Hematopoietic multipotent progenitor cell (in vitro differentiated cells): ENCODE measurements at regions not wholly inside any gene's neighbourhood (a gene's known extent, or its start where the extent isn't known, plus 50 kb on each side); places are given as distances from the start of the nearest gene placed in this dataset.
A peak's percentile ranks its signal among the peaks of the same experiment; 100 is the strongest.
"Not testable (repeated sequence)": the region's sequence is repeated elsewhere in the genome, so short reads cannot be mapped to it uniquely, and the experiment has no call there.

Experiments used
- DNase-seq, 3 donors: peaks; one replicate each; pipeline ENCODE4 v3.0.0-alpha.2; 2011 to 2015; ENCODE audit warnings: low read depth in 2 of 3, low spot score in 2 of 3

DNA sequence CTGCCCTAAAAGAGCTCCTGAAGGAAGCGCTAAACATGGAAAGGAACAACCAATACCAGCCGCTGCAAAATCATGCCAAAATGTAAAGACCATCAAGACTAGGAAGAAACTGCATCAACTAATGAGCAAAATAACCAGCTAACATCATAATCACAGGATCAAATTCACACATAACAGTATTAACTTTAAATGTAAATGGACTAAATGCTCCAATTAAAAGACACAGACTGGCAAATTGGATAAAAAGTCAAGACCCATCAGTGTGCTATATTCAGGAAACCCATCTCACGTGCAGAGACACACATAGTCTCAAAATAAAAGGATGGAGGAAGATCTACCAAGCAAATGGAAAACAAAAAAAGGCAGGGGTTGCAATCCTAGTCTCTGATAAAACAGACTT, 88.8 kb upstream of the CAV2 start:
- not testable (repeated sequence) for DNase-seq

- peak in 1 of 3 donors; percentile 28 for DNase-seq
Observed at GRCh38 chr7:116417593-116418345, 81.8 kb upstream of the CAV2 start.

- no peak for DNase-seq
Observed at GRCh38 chr7:116418524-116418923, 81.0 kb upstream of the CAV2 start.

GRCh38 chr7:116420003-116420402, 79.5 kb upstream of the CAV2 start:
- no peak for DNase-seq

DNA sequence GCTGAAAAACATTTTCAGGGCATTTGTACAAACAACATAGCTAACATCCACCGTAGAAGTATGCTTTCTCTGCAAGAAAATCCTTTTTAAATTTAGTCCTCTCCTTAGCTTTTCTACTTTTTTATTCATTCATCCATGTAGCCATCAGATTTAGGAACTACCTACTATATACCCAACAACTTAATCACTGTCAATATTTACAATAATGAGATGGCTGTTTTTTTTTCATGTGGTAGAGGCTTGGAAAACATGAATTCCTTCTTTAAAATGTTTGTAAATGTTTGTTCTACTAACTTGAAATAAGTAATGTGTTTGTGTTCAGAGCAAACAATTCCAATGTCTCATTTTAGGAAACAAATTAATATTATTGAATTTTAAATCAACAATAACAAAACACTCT, 78.2 kb upstream of the CAV2 start:
- DNase-seq = no peak

DNA sequence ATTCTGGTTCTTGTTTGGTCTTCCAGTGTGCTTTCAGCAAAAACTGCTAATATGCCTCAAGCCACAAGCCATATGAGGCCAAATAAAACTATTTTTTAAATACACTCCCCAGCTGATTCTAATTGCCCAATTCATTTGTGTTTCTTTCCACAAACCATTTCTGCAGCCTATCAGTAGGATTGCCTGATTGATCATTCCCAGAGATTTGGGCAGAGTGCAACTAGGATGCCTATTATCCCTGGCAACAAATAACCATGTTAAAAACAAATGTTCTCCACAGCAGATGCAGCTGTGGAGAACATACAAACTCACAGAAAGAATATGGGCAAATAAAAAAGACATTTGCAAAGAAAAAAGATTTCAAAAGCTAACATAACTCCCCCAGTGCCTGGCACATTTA, 76.9 kb upstream of the CAV2 start:
- no peak for DNase-seq

- no peak for DNase-seq
Observed at GRCh38 chr7:116423499-116423898, 76.0 kb upstream of the CAV2 start.

DNA sequence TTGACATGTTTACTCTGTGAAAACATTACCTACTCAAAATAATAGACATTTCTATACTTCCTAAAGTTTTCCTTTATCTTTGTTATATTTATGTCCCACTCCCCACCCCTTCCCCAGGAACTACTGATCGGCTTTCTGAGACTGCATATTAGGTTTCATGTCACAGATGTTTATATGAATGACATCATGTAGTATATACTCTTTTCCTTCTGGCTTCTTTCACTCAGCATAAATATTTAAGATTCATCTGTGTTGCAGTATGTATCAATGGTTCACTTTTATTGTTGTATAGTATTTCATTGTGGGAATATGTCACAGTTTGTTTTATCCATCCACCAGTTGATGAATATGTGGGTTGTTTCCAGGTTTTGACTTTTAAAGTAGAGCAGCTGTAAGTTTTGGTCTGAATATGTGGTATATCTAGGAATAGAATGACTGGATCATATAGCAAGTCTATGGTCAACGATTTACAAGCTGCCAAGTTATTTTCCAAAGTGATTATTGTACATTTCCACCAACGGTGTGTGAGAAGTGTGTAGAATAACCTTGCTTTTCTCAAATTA, 73.8 kb upstream of the CAV2 start:
- DNase-seq = no peak

GRCh38 chr7:116426428-116427156, 72.9 kb upstream of the CAV2 start:
- peak in 1 of 3 donors; percentile 28 for DNase-seq

DNA sequence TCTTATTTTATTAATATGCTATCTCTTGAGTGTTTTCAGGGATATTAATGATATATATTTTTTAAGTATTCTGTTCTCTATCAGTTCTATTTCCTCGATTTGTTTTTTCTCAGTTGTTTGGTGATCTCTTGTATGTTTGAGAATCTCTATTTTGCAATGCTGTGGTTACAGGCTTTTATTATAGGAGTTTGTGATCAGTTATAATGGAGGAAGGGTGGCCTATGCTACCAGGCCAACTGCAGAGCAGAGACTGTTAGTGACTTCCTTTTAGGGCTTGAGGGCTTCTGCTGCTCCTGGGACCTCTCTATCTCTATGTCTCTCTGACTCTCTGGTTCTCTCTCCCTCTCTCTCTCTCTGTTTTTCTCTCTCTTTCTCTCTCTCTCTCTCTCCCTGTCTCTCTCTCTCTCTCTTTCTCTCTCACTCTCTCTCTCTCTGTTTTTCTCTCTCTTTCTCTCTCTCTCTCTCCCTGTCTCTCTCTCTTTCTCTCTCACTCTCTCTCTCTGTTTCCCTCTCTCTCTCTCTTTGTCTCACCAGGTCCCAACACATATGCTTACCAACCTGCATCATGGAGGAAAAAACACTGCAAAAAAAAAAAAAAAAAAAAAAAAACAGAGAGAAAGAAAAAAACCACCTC, 69.4 kb upstream of the CAV2 start:
- DNase-seq = no peak

GRCh38 chr7:116431787-116432526, 67.6 kb upstream of the CAV2 start:
- DNase-seq = no peak

- no peak for DNase-seq
Observed at GRCh38 chr7:116432527-116432916, 67.0 kb upstream of the CAV2 start.

- no peak for DNase-seq
Observed at GRCh38 chr7:116433246-116433645, 66.3 kb upstream of the CAV2 start.

DNA sequence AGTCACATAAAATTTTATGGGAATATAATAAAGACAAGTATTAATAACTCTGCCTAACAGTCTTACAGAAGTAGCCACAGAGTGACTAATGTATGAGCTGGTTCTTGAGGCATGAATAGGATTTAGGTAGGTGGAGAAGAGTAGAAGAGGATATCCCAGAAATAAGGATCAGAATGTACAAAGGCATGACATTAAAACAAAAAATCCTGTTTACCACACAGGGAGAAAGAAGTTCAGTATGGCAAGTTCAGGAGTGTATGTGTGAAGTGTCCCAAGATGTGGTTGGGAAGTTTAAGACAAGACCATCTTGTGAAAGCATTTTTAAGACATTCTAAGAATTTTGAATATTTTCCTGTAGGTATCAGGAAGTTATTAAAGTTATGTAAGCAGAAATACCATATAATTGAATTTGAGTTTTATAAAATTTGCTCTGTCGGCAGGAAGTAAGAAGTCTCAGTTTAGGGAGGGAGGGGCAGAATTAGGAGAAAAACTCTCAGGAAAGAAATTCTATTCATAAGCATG, 64.7 kb upstream of the CAV2 start:
- DNase-seq = no peak

- no peak for DNase-seq
Observed at GRCh38 chr7:116436305-116436826, 63.2 kb upstream of the CAV2 start.

GRCh38 chr7:116438267-116438666, 61.3 kb upstream of the CAV2 start:
- DNase-seq = no peak

GRCh38 chr7:116439005-116439404, 60.5 kb upstream of the CAV2 start:
- no peak for DNase-seq

GRCh38 chr7:116439841-116440549, 59.5 kb upstream of the CAV2 start:
- no peak for DNase-seq

DNA sequence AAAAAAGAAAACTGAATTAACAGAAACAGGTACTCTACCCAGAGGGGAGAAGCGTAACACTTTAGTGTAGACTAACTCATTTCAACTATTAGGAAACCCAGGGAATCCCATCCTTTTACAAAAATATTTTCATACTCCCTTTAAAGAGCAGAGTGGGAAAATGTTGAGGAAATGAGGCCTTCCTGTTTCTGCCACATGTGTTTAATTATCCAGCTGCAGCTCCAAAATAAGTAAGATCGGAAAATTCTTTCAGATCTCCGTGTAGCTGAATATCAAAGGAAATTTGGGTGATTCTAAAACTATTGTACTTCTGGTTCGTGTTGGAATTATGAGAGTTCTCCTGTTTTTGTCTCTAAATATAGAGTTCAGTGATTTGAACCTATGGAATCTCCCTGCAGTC, 58.0 kb upstream of the CAV2 start:
- DNase-seq = no peak

DNA sequence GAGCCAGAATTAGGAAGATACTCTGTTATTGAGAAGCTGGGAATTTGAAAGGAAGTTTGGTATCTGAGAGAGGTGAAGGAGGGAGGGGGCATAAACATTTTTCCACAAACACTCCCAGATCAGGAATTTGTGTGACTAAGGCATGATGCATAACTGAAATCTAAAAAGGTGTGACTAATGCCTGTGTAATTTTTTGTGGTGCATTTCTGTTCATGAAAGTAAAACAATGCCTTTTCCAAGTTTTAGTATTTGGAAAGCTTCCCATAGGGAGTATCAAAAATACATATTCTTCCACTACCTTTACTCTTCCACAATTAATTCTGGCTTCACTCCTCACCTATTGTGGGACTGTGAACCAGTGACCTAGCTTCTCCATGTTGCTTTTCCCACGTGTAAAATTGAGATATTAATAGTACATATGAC, 56.4 kb upstream of the CAV2 start:
- no peak for DNase-seq
